GM21381 (cell line): ENCODE measurements at regions not wholly inside any gene's neighbourhood (a gene's known extent, or its start where the extent isn't known, plus 50 kb on each side); places are given as distances from the start of the nearest gene placed in this dataset.
"Not testable (repeated sequence)": the region's sequence is repeated elsewhere in the genome, so short reads cannot be mapped to it uniquely, and the experiment has no call there.

Source experiments
- ATAC-seq: cut with Tn5 transposase; IDR thresholded peaks from one replicate; pipeline ENCODE4 v1.9.1; 2021; ENCODE audit warnings: mild to moderate bottlenecking, moderate library complexity; ENCODE audit not compliant: unreplicated experiment

- no peak for ATAC-seq
Observed at GRCh38 chr7:113030489-113030888, 56.1 kb downstream of the GPR85 start.

- no peak for ATAC-seq
Observed at GRCh38 chr7:113026941-113027340, 59.7 kb downstream of the GPR85 start.

GRCh38 chr7:113017144-113017857 is 69.3 kb downstream of the GPR85 start:
- ATAC-seq, result not testable (repeated sequence)

GRCh38 chr7:113015034-113015645 is 71.5 kb downstream of the GPR85 start:
- ATAC-seq, result no peak

- ATAC-seq, result no peak
Observed at GRCh38 chr7:113013761-113014449, 72.7 kb downstream of the GPR85 start.

GRCh38 chr7:113012862-113013261 is 73.8 kb downstream of the GPR85 start:
- ATAC-seq, result not testable (repeated sequence)

GRCh38 chr7:113010377-113010776 is 76.2 kb downstream of the GPR85 start:
- ATAC-seq, result no peak

- ATAC-seq, result no peak
Observed at GRCh38 chr7:113008755-113009154, 77.9 kb downstream of the GPR85 start.

- ATAC-seq, result no peak
Observed at GRCh38 chr7:113004726-113005454, 81.7 kb downstream of the GPR85 start.

GRCh38 chr7:113000316-113001020 is 86.2 kb downstream of the GPR85 start:
- no peak for ATAC-seq

GRCh38 chr7:112997831-112998230 is 88.8 kb downstream of the GPR85 start:
- no peak for ATAC-seq

- ATAC-seq, result no peak
Observed at GRCh38 chr7:112996331-112996871, 90.2 kb downstream of the GPR85 start.

- no peak for ATAC-seq
Observed at GRCh38 chr7:112995059-112995824, 91.4 kb downstream of the GPR85 start.

- ATAC-seq, result no peak
Observed at GRCh38 chr7:112994656-112995055, 92.0 kb downstream of the GPR85 start.

- ATAC-seq, result no peak
Observed at GRCh38 chr7:112990624-112991023, 96.0 kb downstream of the GPR85 start.

GRCh38 chr7:112989531-112989930 is 97.1 kb downstream of the GPR85 start:
- ATAC-seq, result no peak

- no peak for ATAC-seq
Observed at GRCh38 chr7:112987171-112987570, 99.5 kb downstream of the GPR85 start.

GRCh38 chr7:112986256-112987031 is 100.2 kb downstream of the GPR85 start:
- ATAC-seq, result no peak

GRCh38 chr7:112985377-112985987 is 101.1 kb downstream of the GPR85 start:
- ATAC-seq, result no peak
